ENCODE measurements at regions not wholly inside any gene's neighbourhood (a gene's known extent, or its start where the extent isn't known, plus 50 kb on each side); places are given as distances from the start of the nearest gene placed in this dataset.

DNA sequence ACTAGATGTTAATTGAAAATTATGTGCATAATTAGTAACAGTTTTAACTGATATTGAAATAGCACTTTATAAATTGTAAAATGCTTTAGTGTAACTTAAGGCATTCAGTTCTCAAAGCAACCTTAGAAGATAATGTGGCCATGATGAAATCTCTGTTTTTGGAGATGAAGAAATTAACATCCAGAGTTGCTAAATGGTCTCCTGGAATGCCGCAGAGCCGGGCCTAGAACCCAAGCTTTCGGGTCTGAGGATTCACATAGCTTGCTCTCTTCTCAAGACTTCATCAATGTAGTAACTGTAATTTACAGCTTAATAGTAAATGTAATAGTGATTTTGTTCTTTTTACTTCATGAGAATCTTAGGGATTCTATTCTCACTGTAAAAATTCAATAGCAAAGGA, 272.3 kb downstream of the HS3ST3A1 start:
- Histone ChIP-seq H3K4me2 (ENCODE audit: low read depth, low read length, poor library complexity, severe bottlenecking) (no peak overlapping the region), H4K20me1 (ENCODE audit: low read depth, low read length) (no peaks in the 10 kb centered on the region), H3K9ac (ENCODE audit: low read length) (no peak overlapping the region), H3K27me3 (ENCODE audit: low read length) (no peaks in the 10 kb centered on the region), H3K79me2 (ENCODE audit: insufficient read depth, low read length) (no peaks in the 10 kb centered on the region), H3K9me2 (replicated peaks; ENCODE audit: insufficient read depth, low read length) (no peaks in the 10 kb centered on the region), H3F3A (ENCODE audit: insufficient read depth) (no peaks in the 10 kb centered on the region), H3K27ac (ENCODE audit: low read depth, low read length) (no peak overlapping the region), H3K36me3 (ENCODE audit: low read length) (no peaks in the 10 kb centered on the region), H3K9me3 (ENCODE audit: insufficient read depth, low read length) (peaks cover 5% of the 10 kb centered on the region; the same call in 1 of the 2 replicates), H3K4me3 (ENCODE audit: insufficient read depth, low read length, poor library complexity, severe bottlenecking) (no peak overlapping the region), H2AFZ (ENCODE audit: low read depth, low read length, severe bottlenecking) (no peak overlapping the region)
- TF ChIP-seq EZH2phosphoT487 (conservative IDR thresholded peaks at IDR 0.05; ENCODE audit: low read length): no peak
- TF ChIP-seq, protein P1, sequence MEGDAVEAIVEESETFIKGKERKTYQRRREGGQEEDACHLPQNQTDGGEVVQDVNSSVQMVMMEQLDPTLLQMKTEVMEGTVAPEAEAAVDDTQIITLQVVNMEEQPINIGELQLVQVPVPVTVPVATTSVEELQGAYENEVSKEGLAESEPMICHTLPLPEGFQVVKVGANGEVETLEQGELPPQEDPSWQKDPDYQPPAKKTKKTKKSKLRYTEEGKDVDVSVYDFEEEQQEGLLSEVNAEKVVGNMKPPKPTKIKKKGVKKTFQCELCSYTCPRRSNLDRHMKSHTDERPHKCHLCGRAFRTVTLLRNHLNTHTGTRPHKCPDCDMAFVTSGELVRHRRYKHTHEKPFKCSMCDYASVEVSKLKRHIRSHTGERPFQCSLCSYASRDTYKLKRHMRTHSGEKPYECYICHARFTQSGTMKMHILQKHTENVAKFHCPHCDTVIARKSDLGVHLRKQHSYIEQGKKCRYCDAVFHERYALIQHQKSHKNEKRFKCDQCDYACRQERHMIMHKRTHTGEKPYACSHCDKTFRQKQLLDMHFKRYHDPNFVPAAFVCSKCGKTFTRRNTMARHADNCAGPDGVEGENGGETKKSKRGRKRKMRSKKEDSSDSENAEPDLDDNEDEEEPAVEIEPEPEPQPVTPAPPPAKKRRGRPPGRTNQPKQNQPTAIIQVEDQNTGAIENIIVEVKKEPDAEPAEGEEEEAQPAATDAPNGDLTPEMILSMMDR (IDR thresholded peaks at IDR 0.05; ENCODE audit: insufficient read depth, low read length, poor library complexity, severe bottlenecking): no peak

DNA sequence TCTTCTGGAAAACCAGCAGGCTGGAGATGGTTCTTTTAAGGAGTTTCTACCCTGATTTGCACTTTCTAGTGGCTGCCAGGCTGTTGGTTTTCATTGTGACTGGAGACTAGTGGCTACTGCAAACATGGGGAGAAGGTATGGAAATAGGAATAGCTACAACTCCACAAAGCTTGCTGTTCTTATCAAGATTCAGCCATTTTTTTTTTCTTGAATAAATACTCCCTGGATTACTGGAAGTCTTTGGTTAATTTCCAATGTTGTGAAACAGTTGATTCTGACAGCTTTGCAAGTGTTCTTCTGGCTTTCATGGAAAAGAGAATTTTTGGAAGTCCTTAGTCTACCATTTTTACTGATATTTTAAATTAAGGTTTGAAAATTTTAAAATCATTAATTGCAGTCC, 277.7 kb downstream of the HS3ST3A1 start:
- TF ChIP-seq EZH2phosphoT487 (conservative IDR thresholded peaks at IDR 0.05; ENCODE audit: low read length): no peak
- TF ChIP-seq, protein P1 (IDR thresholded peaks at IDR 0.05; ENCODE audit: insufficient read depth, low read length, poor library complexity, severe bottlenecking): no peak
- H3K4me3 ChIP-seq (ENCODE audit: insufficient read depth, low read length, poor library complexity, severe bottlenecking): no peak overlapping the region

DNA sequence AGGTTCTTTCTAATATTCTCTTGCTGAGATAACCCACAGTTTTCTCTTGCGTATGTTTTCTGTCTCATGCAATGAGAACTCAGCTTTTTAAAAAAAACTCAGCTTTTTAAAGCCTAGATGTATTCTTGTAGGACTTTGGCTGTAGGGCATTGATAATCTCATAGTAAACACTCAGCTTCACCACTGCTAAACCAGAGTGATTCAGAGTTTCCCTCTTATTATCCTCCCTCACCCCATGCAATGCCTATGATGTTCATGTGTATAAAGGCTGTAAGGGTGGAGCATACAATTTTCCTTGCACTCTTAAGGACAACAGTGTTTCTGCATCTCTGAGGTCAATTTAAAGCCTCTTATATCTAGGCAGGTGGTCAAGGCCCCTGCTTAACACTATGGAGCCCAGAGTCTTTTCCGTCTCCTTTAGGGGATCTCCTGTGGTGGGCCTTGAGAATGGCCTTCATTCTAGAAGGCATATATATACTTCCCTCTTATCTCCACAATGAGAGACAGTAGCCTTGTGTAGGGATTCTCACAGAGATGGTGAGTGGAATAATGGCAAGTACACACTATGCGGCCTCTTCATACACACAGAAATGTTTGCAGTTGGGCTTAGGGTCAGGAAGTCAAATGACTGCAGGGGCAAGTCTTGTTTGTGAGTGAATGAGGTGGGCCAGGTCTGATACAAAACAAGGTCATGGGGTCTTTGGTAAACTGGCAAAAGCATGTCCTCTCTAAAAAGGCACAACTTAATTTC, 279.6 kb downstream of the HS3ST3A1 start:
- Histone ChIP-seq H4K20me1 (ENCODE audit: low read depth, low read length) (no peaks in the 10 kb centered on the region), H3K9me3 (ENCODE audit: insufficient read depth, low read length) (no peaks in the 10 kb centered on the region), H3K9me2 (replicated peaks; ENCODE audit: insufficient read depth, low read length) (no peaks in the 10 kb centered on the region), H3K36me3 (ENCODE audit: low read length) (no peaks in the 10 kb centered on the region), H3K4me2 (ENCODE audit: low read depth, low read length, poor library complexity, severe bottlenecking) (no peak overlapping the region), H3F3A (ENCODE audit: insufficient read depth) (no peaks in the 10 kb centered on the region), H3K27me3 (ENCODE audit: low read length) (no peaks in the 10 kb centered on the region), H3K79me2 (ENCODE audit: insufficient read depth, low read length) (no peaks in the 10 kb centered on the region), H3K27ac (ENCODE audit: low read depth, low read length) (no peak overlapping the region), H3K9ac (ENCODE audit: low read length) (no peak overlapping the region), H3K4me3 (ENCODE audit: insufficient read depth, low read length, poor library complexity, severe bottlenecking) (no peak overlapping the region), H2AFZ (ENCODE audit: low read depth, low read length, severe bottlenecking) (no peak overlapping the region)
- TF ChIP-seq EZH2phosphoT487 (conservative IDR thresholded peaks at IDR 0.05; ENCODE audit: low read length): no peak
- TF ChIP-seq, protein P1 (IDR thresholded peaks at IDR 0.05; ENCODE audit: insufficient read depth, low read length, poor library complexity, severe bottlenecking): no peak

More for the DNA sequence above, 277.7 kb downstream of the HS3ST3A1 start:
- Histone ChIP-seq H3K27me3 (ENCODE audit: low read length) (no peaks in the 10 kb centered on the region), H3K4me2 (ENCODE audit: low read depth, low read length, poor library complexity, severe bottlenecking) (no peak overlapping the region), H4K20me1 (ENCODE audit: low read depth, low read length) (no peaks in the 10 kb centered on the region), H2AFZ (ENCODE audit: low read depth, low read length, severe bottlenecking) (no peak overlapping the region), H3K79me2 (ENCODE audit: insufficient read depth, low read length) (no peaks in the 10 kb centered on the region), H3K9ac (ENCODE audit: low read length) (no peak overlapping the region), H3K9me3 (ENCODE audit: insufficient read depth, low read length) (no peaks in the 10 kb centered on the region), H3K9me2 (replicated peaks; ENCODE audit: insufficient read depth, low read length) (no peaks in the 10 kb centered on the region), H3F3A (ENCODE audit: insufficient read depth) (no peaks in the 10 kb centered on the region), H3K36me3 (ENCODE audit: low read length) (no peaks in the 10 kb centered on the region), H3K27ac (ENCODE audit: low read depth, low read length) (no peak overlapping the region)

Data from SU-DHL-6 (cell line).